A204.1 (cell line): ENCODE measurements at regions not wholly inside any gene's neighbourhood (a gene's known extent, or its start where the extent isn't known, plus 50 kb on each side); places are given as distances from the start of the nearest gene placed in this dataset.

Experiments used
- FAIRE-seq: peaks from 2 replicates; lab custom pipeline; 2012; peaks lifted over from hg19 to GRCh38; lab: Jason Lieb, UNC

- FAIRE-seq = no peak
Observed at GRCh38 chr1:104718752-104719151, 969.1 kb downstream of the AMY1C start.

GRCh38 chr1:104720741-104721140 is 971.0 kb downstream of the AMY1C start:
- no peak for FAIRE-seq

GRCh38 chr1:104726917-104727316 is 977.2 kb downstream of the AMY1C start:
- no peak for FAIRE-seq

GRCh38 chr1:104733866-104734265 is 984.2 kb downstream of the AMY1C start:
- no peak for FAIRE-seq

- FAIRE-seq = no peak
Observed at GRCh38 chr1:104745875-104746274, 996.2 kb downstream of the AMY1C start.

GRCh38 chr1:104746994-104747393 is 997.3 kb downstream of the AMY1C start:
- FAIRE-seq = no peak

GRCh38 chr1:104760017-104760416 is 1010.3 kb downstream of the AMY1C start:
- FAIRE-seq = no peak

- no peak for FAIRE-seq
Observed at GRCh38 chr1:104761961-104762570, 1012.4 kb downstream of the AMY1C start.

- no peak for FAIRE-seq
Observed at GRCh38 chr1:104765085-104765484, 1015.4 kb downstream of the AMY1C start.

- no peak for FAIRE-seq
Observed at GRCh38 chr1:104768466-104768865, 1018.8 kb downstream of the AMY1C start.

- FAIRE-seq = peak; percentile 46
Observed at GRCh38 chr1:104780470-104781078, 1030.9 kb downstream of the AMY1C start.

GRCh38 chr1:104785575-104786187 is 1036.0 kb downstream of the AMY1C start:
- FAIRE-seq = no peak

GRCh38 chr1:104787866-104788510 is 1038.3 kb downstream of the AMY1C start:
- FAIRE-seq = no peak

- no peak for FAIRE-seq
Observed at GRCh38 chr1:104791030-104791429, 1041.3 kb downstream of the AMY1C start.

- FAIRE-seq = peak; percentile 76
Observed at GRCh38 chr1:104794035-104794434, 1044.3 kb downstream of the AMY1C start.

GRCh38 chr1:104795931-104796330 is 1046.2 kb downstream of the AMY1C start:
- FAIRE-seq = no peak

- no peak for FAIRE-seq
Observed at GRCh38 chr1:104797982-104798381, 1048.3 kb downstream of the AMY1C start.

GRCh38 chr1:104801344-104801743 is 1051.6 kb downstream of the AMY1C start:
- no peak for FAIRE-seq

- FAIRE-seq = no peak
Observed at GRCh38 chr1:104804147-104804546, 1054.4 kb downstream of the AMY1C start.

GRCh38 chr1:104807590-104807989 is 1057.9 kb downstream of the AMY1C start:
- no peak for FAIRE-seq

- FAIRE-seq = no peak
Observed at GRCh38 chr1:104825401-104825800, 1075.7 kb downstream of the AMY1C start.

GRCh38 chr1:104830534-104830933 is 1080.8 kb downstream of the AMY1C start:
- FAIRE-seq = no peak

GRCh38 chr1:104852151-104852550 is 1102.5 kb downstream of the AMY1C start:
- FAIRE-seq = no peak
